ENCODE measurements at regions not wholly inside any gene's neighbourhood (a gene's known extent, or its start where the extent isn't known, plus 50 kb on each side); places are given as distances from the start of the nearest gene placed in this dataset.
"Not testable (repeated sequence)": the region's sequence is repeated elsewhere in the genome, so short reads cannot be mapped to it uniquely, and the experiment has no call there.

- no peak for DNase-seq (ENCODE audit: low read depth in 1 of 2, low spot score in 1 of 2)
- Histone ChIP-seq H3K4me3 (replicated peaks; ENCODE audit: insufficient read depth, low read length) (no peak overlapping the region), H3K27ac (replicated peaks) (no peak overlapping the region), H3K27me3 (ENCODE audit: insufficient read depth, poor library complexity, severe bottlenecking) (peaks cover 2% of the 10 kb centered on the region)
- no peak for TF ChIP-seq GABPA (IDR thresholded peaks at IDR 0.05; ENCODE audit: low read depth)
- TF ChIP-seq SPI1 (IDR thresholded peaks at IDR 0.05; ENCODE audit: borderline replicate concordance, low read depth): no peak
- no peak for TF ChIP-seq POLR2AphosphoS5 (IDR thresholded peaks at IDR 0.05; ENCODE audit: low read depth)
- no peak for TF ChIP-seq CTCF (IDR thresholded peaks at IDR 0.05; ENCODE audit: insufficient read depth, low read length)
- TF ChIP-seq REST (IDR thresholded peaks at IDR 0.05; ENCODE audit: insufficient replicate concordance, low read depth): no peak
Measured at GRCh38 chr7:26087321-26088091, 64.5 kb upstream of the NFE2L3 start.

- not testable (repeated sequence) for H3K4me3 ChIP-seq (replicated peaks; ENCODE audit: insufficient read depth, low read length); H3K27me3 ChIP-seq (ENCODE audit: insufficient read depth, poor library complexity, severe bottlenecking)
- TF ChIP-seq SPI1 (IDR thresholded peaks at IDR 0.05; ENCODE audit: borderline replicate concordance, low read depth) (peak; percentile 31; the same call in 1 of the 2 replicates), POLR2AphosphoS5 (IDR thresholded peaks at IDR 0.05; ENCODE audit: low read depth) (peak; percentile 46; the same call in 1 of the 2 replicates)
- peak in 1 of 2 experiments; percentile 76 for DNase-seq (ENCODE audit: low read depth in 1 of 2, low spot score in 1 of 2)
- peak overlapping the region; percentile 32 for H3K27ac ChIP-seq (replicated peaks)
Measured at GRCh38 chr7:26089469-26089868, 62.5 kb upstream of the NFE2L3 start.

GRCh38 chr7:26090927-26091519 is 61.0 kb upstream of the NFE2L3 start:
- H3K4me3 ChIP-seq (replicated peaks; ENCODE audit: insufficient read depth, low read length): no peak overlapping the region
- H3K27me3 ChIP-seq (ENCODE audit: insufficient read depth, poor library complexity, severe bottlenecking): no peaks in the 10 kb centered on the region
- no peak overlapping the region for H3K27ac ChIP-seq (replicated peaks)
- peak; percentile 20 for TF ChIP-seq CTCF (IDR thresholded peaks at IDR 0.05; ENCODE audit: insufficient read depth, low read length)
- TF ChIP-seq POLR2AphosphoS5 (IDR thresholded peaks at IDR 0.05; ENCODE audit: low read depth): no peak
- no peak for TF ChIP-seq SPI1 (IDR thresholded peaks at IDR 0.05; ENCODE audit: borderline replicate concordance, low read depth)
- peak in 1 of 2 experiments; percentile 31 for DNase-seq (ENCODE audit: low read depth in 1 of 2, low spot score in 1 of 2)

GRCh38 chr7:26091933-26092332 is 60.1 kb upstream of the NFE2L3 start:
- no peaks in the 10 kb centered on the region for H3K27me3 ChIP-seq (ENCODE audit: insufficient read depth, poor library complexity, severe bottlenecking)
- H3K27ac ChIP-seq (replicated peaks): no peak overlapping the region
- peak in 1 of 2 experiments; percentile 9 for DNase-seq (ENCODE audit: low read depth in 1 of 2, low spot score in 1 of 2)
- no peak overlapping the region for H3K4me3 ChIP-seq (replicated peaks; ENCODE audit: insufficient read depth, low read length)
- TF ChIP-seq SPI1 (IDR thresholded peaks at IDR 0.05; ENCODE audit: borderline replicate concordance, low read depth): peak; percentile 49; the same call in 1 of the 2 replicates
- no peak for TF ChIP-seq POLR2AphosphoS5 (IDR thresholded peaks at IDR 0.05; ENCODE audit: low read depth)

GRCh38 chr7:26093023-26093422 is 59.0 kb upstream of the NFE2L3 start:
- Histone ChIP-seq H3K4me3 (replicated peaks; ENCODE audit: insufficient read depth, low read length) (no peak overlapping the region), H3K27me3 (ENCODE audit: insufficient read depth, poor library complexity, severe bottlenecking) (no peaks in the 10 kb centered on the region), H3K27ac (replicated peaks) (no peak overlapping the region)
- TF ChIP-seq SPI1 (IDR thresholded peaks at IDR 0.05; ENCODE audit: borderline replicate concordance, low read depth) (no peak), POLR2AphosphoS5 (IDR thresholded peaks at IDR 0.05; ENCODE audit: low read depth) (no peak), REST (IDR thresholded peaks at IDR 0.05; ENCODE audit: insufficient replicate concordance, low read depth) (no peak), GABPA (IDR thresholded peaks at IDR 0.05; ENCODE audit: low read depth) (no peak), CTCF (IDR thresholded peaks at IDR 0.05; ENCODE audit: insufficient read depth, low read length) (no peak)
- DNase-seq (ENCODE audit: low read depth in 1 of 2, low spot score in 1 of 2): no peak

All from HL-60 (cell line).